Stimulated activated CD4-positive, alpha-beta T cell treated with anti-CD3 and anti-CD28 coated beads, Interleukin-4, amount 100 ng/mL, for 4 hours (primary cell): ENCODE measurements at regions not wholly inside any gene's neighbourhood (a gene's known extent, or its start where the extent isn't known, plus 50 kb on each side); places are given as distances from the start of the nearest gene placed in this dataset.
"Not testable (repeated sequence)": the region's sequence is repeated elsewhere in the genome, so short reads cannot be mapped to it uniquely, and the experiment has no call there.

Experiments used
- DNase-seq, 2 experiments: peaks; one replicate each; pipeline ENCODE4 v3.0.0-alpha.2; 2020

DNA sequence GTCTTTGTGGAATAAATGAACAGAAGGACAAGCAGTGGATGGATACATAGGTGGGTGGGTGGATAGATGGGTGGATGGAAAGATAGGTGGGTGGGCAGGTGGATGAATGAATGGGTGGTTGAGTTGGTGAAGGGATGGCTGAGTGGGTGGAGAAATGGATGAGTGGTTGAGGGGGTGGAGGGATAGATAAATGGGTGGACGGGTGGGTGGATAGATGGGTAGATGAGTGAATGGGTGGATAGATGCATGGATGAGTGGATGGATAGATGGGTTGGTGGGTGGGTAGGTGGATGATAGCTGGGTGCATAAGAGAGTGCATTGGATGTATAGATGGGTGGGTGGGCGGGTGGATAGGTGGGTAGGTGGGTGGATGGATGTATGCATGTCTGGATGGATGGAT lies 63.5 kb downstream of the UNC93B1 start:
- not testable (repeated sequence) for DNase-seq

GRCh38 chr11:67938964-67939363 lies 64.9 kb downstream of the UNC93B1 start:
- not testable (repeated sequence) for DNase-seq

DNA sequence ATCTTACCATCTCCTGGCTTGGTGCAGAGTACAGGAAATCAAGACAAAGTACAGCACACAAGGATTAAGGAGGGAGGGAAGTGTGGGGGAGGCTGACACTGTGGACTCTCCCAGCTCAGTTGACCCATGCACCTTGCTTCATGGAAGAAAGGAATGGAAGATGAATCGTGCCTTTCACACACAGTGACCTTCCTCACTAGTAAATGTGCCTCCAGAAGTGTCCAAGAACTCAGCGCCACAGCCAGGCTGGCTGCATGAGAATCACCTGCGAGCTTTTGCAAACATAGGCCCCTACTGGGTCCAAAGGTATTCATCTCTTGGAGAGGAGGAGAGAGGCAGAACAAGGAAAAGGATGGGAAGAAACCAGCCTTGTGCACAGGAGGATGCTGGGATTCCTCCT lies 65.5 kb downstream of the UNC93B1 start:
- DNase-seq: not testable (repeated sequence)

GRCh38 chr11:67923565-67923964 lies 80.3 kb downstream of the UNC93B1 start:
- DNase-seq: not testable (repeated sequence)

- peak; percentile 16 to 36 for DNase-seq
These were observed 83.4 kb downstream of the UNC93B1 start for GRCh38 chr11:67920546-67920945.

DNA sequence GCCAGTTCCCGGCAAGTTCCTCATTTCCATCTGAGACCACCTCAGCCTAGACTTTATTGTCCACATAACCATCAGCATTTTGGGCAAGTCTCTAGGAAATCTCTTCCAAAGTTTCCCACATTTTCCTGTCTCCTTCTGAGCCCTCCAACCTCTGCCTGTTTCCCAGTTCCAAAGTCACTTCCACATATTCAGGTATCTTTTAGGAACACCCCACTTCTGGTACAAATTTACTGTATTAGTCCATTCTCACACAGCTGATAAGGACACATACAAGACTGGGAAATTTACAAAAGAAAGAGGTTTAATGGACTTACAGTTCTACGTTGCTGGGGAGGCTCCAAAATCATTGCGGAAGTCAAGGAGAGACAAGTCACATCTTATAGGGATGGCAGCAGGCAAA lies 91.7 kb downstream of the UNC93B1 start:
- not testable (repeated sequence) for DNase-seq

DNA sequence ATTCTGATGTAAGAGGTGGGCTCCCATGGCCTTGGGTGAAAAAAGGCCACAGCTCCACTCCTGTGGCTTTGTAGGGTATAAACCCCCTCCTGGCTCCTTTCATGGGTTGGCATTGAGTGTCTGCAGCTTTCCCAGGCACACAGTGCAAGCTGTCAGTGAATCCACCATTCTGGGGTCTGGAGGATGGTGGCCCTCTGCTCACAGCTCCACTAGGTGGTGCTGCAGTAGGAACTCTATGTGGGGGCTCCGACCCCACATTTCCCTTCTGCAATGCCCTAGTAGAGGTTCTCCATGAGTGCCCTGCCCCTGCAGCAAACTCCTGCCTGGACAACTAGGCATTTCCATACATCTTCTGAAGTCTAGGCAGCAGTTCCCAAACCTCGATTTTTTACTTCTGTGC lies 92.7 kb downstream of the UNC93B1 start:
- not testable (repeated sequence) for DNase-seq

- DNase-seq: not testable (repeated sequence)
These were observed 93.1 kb downstream of the UNC93B1 start for GRCh38 chr11:67910803-67911202.

DNA sequence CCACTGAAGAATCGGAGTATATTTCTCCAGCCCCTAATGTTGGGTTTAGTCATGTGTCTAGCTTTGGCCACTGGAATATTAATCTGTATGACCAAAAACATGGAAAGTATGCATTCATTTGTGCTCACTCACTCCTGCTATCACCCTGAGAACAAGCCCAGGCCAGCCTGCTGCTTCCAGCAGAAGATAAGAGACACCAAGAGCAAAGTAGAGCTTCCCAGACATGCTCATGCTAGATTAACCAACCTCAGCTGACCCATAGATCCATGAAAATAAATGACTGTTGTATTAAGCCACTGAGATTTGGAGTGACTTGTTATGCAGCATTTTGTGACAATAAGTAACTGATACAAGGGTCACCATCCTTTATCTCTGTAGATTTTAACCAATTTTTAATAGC lies 96.9 kb downstream of the UNC93B1 start:
- DNase-seq: not testable (repeated sequence)

DNA sequence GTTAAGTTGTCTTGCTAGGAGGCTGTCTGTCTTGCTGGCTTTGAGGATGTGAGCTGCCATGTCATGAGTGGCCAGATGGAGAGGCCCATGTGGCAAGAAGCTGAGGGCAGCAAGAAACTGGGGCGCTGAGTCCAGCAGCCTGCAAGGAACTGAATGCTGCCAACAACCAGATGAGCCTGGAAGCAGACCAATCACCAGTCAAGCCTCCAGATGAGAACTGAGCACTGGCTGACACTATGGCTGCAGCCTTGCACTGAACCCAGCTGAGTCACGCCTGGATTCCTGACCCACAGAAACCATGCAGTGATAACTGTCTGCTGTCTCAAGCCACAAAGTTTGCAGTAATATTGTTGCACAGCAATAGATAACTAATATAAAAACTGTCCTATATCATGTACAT lies 104.4 kb downstream of the UNC93B1 start:
- not testable (repeated sequence) for DNase-seq

GRCh38 chr11:67893487-67893886 lies 110.4 kb downstream of the UNC93B1 start:
- DNase-seq: not testable (repeated sequence)

DNA sequence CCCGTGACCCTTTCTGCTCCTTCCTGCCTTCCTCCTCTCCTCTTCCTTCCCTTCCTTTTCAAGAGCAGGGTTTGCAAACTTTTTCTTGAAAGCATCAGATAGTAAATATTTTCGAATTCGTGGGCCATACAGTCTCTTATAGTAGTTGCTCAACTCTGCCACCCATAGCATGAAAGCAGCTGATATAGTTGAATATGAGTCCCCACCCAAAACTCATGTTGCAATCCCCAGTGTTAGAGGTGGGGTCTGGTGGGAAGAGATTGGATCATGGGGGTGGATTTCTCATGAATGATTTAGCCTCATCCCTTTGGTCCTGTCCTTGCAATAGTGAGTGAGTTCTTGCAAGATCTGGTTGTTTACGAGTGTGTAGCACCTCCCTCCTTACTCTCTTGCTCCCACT lies 114.3 kb downstream of the UNC93B1 start:
- DNase-seq: not testable (repeated sequence)

GRCh38 chr11:67888056-67888455 lies 115.8 kb downstream of the UNC93B1 start:
- not testable (repeated sequence) for DNase-seq

GRCh38 chr11:67886672-67887071 lies 117.2 kb downstream of the UNC93B1 start:
- DNase-seq: not testable (repeated sequence)

GRCh38 chr11:67886207-67886606 lies 117.7 kb downstream of the UNC93B1 start:
- DNase-seq: not testable (repeated sequence)

DNA sequence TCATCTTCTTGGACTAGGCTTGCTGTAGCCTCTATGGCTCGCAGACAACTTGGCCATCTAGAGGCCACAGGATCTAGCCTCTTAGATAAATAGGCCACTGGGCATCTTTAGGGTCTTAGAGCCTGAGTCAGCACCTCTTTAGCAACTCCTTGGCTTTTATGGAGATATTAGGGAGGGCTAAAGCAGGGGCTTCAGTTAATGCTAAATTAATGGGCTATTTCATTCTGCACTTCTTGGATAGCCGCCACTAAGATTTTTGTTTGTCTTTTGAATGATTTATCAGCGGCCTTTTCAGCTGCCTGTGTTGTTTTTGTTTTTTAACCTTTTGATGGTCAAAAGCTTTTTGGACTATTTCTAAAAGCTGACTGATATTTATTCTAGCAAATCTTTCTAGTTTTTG lies 118.3 kb downstream of the UNC93B1 start:
- not testable (repeated sequence) for DNase-seq

DNA sequence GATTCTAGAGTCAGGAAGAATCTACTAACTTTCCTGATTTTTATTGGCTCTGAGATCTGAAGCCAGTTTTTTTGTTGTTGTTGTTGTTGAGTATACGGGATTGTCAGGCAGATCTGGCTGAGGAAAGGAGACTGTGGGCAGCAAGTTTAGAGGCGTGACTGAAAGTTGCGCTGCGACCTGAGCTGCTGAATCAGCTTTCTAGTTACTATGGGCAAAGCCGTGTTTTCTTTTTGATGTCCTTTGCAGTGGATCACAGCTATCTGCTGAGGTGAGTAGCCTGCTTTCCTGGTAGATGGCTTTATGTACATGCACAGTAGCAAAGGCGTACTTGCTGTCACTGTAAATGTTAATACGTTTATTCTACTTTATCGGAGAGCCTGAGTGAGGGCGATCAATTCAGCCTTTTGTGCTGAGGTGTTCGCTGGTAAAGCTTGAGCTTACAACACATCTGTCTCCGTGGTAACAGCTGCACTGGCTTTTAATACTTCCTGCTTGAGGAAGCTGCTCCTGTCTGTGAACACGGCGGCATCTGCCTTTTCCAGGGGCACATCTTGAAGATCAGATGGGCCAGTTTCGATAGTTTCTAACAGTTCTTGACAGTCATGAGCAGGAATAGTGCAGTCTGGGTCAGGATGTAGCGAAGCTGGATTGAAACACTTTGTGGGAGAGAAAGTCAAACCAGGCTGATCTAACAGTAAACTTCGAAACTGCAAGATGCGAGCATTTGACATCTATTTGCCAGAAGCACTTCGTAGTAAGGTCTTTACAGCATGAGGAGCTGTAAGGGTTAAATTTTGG lies 118.9 kb downstream of the UNC93B1 start:
- DNase-seq: peak; percentile 18 to 32

DNA sequence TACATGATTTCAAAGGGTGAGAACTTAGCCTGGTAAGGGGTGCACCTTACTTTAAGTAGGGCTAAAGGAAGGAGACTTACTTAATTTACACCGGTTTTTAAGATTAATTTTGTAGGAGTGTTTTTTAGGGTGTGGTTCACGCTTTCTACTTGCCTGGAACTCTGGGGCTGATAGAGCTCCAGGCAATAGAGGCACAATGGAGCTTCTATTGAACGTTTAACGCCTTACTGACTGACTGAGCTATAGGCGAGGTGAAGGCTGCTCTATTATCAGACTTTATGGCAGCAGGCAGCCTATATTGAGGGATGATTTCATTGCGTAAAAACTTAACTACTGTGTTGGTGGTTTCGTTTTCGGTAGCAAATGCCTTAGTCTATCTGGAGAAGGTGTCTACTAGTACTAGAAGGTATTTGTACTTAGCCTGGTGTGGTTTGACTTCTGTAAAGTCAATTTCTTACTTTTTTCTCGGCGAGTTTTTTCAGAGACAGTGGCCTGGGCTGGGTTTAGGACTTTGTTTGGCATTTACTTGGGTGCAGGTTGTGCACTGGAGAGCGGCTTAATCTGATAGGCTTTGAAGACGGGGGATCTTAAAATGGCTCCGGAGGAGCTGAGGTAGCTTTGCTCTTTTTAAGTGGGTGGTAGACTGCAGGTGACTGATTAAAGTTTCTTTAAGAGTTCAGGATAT lies 119.7 kb downstream of the UNC93B1 start:
- DNase-seq: not testable (repeated sequence)

- DNase-seq: not testable (repeated sequence)
These were observed 121.6 kb downstream of the UNC93B1 start for GRCh38 chr11:67882304-67882703.

GRCh38 chr11:67881836-67882235 lies 122.1 kb downstream of the UNC93B1 start:
- not testable (repeated sequence) for DNase-seq

DNA sequence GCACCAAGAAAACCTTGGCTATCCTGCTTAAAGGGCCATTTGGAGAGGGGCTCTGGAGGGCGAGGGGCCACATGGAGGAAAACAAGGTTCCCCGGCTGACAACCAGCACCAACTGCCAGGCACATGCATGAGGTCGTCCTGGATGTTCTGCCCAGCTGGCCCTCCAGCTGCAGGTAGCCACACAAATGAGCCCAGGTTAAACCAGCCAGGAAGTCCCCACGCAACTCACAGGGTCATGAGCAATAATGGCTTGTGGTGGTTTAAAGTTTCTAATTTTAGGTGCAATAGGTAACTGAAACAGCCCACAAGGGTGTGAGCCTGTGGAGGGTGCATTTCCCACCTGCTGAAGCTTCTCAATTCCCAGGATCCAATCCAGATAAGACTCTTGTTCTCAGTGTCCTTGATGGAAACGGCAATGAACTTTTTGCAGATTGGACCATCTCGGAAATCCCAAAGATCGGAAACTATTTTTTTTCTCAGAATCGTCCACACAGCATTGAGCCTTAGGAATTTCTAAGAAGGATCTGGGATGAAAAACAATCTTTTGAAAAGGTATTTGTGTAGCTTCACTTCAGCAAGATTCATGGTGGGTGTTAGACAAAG lies 123.2 kb downstream of the UNC93B1 start:
- not testable (repeated sequence) for DNase-seq

GRCh38 chr11:67878666-67879065 lies 125.2 kb downstream of the UNC93B1 start:
- DNase-seq: peak in 1 of 2 experiments; percentile 7

- DNase-seq: peak in 1 of 2 experiments; percentile 5
These were observed 126.6 kb downstream of the UNC93B1 start for GRCh38 chr11:67877316-67877715.

GRCh38 chr11:67873223-67873622 lies 130.7 kb downstream of the UNC93B1 start:
- not testable (repeated sequence) for DNase-seq
